ENCODE measurements at regions not wholly inside any gene's neighbourhood (a gene's known extent, or its start where the extent isn't known, plus 50 kb on each side); places are given as distances from the start of the nearest gene placed in this dataset.

DNA sequence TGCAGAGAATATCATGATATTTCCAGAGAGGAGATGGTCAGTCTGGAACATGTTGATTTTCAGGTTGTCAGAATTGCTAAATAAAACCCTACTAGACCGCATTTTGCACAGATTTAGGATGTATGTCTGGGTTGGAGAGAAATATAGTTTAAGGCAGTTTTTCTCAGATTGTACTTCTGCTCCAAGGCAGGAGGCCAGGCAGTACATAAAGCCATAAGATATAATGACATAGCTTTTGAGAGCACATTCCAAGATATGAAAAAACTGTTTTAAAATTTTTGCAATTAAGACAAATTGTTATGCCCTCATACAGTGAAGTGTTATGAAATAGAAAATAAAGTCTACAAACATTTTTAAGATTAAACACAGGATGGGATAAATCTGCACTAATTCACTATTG lies 301.8 kb upstream of the CBLB start:
- Histone ChIP-seq H3K27ac (no peak overlapping the region), H3K4me3 (no peak overlapping the region), H3K4me1 (no peaks in the 10 kb centered on the region), H3K36me3 (no peaks in the 10 kb centered on the region), H3K9me3 (no peaks in the 10 kb centered on the region), H3K27me3 (no peaks in the 10 kb centered on the region)
- intact Hi-C loops (cut with DNase I; ENCODE audit: low total_unique reads), result no loop called here
- DNase-seq, result no peak
- TF ChIP-seq, protein P1, sequence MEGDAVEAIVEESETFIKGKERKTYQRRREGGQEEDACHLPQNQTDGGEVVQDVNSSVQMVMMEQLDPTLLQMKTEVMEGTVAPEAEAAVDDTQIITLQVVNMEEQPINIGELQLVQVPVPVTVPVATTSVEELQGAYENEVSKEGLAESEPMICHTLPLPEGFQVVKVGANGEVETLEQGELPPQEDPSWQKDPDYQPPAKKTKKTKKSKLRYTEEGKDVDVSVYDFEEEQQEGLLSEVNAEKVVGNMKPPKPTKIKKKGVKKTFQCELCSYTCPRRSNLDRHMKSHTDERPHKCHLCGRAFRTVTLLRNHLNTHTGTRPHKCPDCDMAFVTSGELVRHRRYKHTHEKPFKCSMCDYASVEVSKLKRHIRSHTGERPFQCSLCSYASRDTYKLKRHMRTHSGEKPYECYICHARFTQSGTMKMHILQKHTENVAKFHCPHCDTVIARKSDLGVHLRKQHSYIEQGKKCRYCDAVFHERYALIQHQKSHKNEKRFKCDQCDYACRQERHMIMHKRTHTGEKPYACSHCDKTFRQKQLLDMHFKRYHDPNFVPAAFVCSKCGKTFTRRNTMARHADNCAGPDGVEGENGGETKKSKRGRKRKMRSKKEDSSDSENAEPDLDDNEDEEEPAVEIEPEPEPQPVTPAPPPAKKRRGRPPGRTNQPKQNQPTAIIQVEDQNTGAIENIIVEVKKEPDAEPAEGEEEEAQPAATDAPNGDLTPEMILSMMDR (IDR thresholded peaks at IDR 0.05), result no peak
- TF ChIP-seq POLR2A (IDR thresholded peaks at IDR 0.05), result no peak

DNA sequence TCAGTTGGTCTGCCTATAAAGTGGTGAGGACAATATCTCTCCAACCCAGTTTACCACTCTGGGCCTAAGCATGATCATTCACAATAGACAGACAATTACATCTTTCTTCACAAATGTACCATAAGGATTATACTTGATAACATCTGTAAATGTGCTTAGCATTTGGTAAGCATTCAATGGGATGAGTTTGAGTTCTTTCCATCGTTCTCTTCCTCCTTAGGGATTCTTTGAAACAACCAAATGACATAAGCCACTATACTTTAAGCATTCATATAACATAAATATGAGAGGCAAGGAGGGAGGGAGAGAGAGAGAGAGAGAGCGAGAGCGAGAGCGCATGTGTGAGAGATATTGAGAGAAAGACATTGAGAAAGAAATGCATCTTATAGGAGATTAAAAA lies 303.3 kb upstream of the CBLB start:
- intact Hi-C loops (cut with DNase I; ENCODE audit: low total_unique reads), result no loop called here
- Histone ChIP-seq H3K27ac (no peak overlapping the region), H3K27me3 (no peaks in the 10 kb centered on the region), H3K4me3 (no peak overlapping the region), H3K9me3 (no peaks in the 10 kb centered on the region), H3K36me3 (no peaks in the 10 kb centered on the region), H3K4me1 (no peaks in the 10 kb centered on the region)
- TF ChIP-seq, protein P1 (IDR thresholded peaks at IDR 0.05), result no peak
- TF ChIP-seq POLR2A (IDR thresholded peaks at IDR 0.05), result no peak
- no peak for DNase-seq

DNA sequence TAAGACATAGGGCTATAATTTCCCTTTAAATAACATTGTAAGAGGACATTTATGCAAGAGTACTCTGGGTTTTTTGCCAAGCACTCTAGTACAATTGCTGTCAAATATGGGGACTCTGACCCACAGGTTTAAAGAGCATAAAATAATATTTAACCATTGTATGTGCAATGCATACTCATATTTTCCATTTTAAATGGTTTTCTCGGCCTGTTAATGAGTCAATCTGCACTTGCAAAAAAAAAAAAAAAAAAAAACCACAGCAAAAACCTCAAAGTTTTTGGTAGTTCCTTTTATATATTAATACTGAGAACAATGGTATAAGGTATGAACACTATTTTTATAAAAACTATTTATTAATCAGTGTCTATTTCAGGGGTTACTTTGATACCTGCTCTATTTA lies 304.0 kb upstream of the CBLB start:
- DNase-seq, result no peak
- H3K27ac ChIP-seq, result no peak overlapping the region
- no peaks in the 10 kb centered on the region for H3K36me3 ChIP-seq
- TF ChIP-seq, protein P1 (IDR thresholded peaks at IDR 0.05), result no peak
- no peak for TF ChIP-seq POLR2A (IDR thresholded peaks at IDR 0.05)
- no peak overlapping the region for H3K4me3 ChIP-seq
- H3K27me3 ChIP-seq, result no peaks in the 10 kb centered on the region
- H3K4me1 ChIP-seq, result no peaks in the 10 kb centered on the region
- intact Hi-C loops (cut with DNase I; ENCODE audit: low total_unique reads), result no loop called here
- H3K9me3 ChIP-seq, result no peaks in the 10 kb centered on the region

DNA sequence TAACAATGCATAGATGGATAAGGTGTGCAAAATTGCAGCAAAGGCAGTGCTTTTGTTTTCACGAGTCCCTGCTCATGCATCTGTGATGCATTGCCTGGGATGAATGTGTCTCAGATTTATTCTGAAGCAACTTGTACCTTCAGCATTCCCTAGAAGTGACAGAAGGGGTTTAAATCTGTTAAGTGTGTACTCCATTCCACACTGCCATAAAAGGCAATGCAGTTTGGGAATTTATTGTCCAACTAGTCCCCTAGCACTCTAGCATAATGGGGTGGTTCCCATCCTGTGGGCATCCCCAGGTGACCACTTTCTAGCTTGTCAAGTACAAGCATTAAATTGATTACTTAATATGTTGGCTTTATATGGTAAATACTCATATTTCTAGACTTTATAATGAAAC lies 306.5 kb upstream of the CBLB start:
- intact Hi-C loops (cut with DNase I; ENCODE audit: low total_unique reads), result no loop called here
- no peaks in the 10 kb centered on the region for H3K36me3 ChIP-seq
- H3K4me3 ChIP-seq, result no peak overlapping the region
- no peak for DNase-seq
- H3K27me3 ChIP-seq, result no peaks in the 10 kb centered on the region
- no peak overlapping the region for H3K27ac ChIP-seq
- H3K9me3 ChIP-seq, result no peaks in the 10 kb centered on the region
- TF ChIP-seq POLR2A (IDR thresholded peaks at IDR 0.05), result no peak
- TF ChIP-seq, protein P1 (IDR thresholded peaks at IDR 0.05), result no peak
- no peaks in the 10 kb centered on the region for H3K4me1 ChIP-seq

DNA sequence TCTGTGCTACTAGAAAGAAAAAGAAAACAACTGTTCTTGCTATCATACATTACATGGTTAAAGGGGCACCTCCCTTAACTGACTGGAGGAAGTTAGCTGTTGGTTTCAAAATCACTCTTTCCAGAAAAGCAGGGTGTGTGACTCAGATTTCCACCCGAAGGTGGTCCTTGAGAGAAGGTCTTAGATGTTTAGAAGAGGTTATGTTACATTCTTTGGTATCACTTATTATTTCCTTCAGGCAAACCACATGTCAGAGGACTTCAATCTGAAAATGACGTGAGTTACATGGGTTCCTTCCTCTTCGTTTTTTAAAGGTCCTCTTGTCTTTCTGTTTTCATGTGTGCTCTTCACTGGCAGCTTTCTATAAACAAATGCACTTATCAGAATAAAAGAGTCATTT lies 307.9 kb upstream of the CBLB start:
- H3K27me3 ChIP-seq, result no peaks in the 10 kb centered on the region
- DNase-seq, result no peak
- H3K36me3 ChIP-seq, result no peaks in the 10 kb centered on the region
- H3K4me3 ChIP-seq, result no peak overlapping the region
- intact Hi-C loops (cut with DNase I; ENCODE audit: low total_unique reads), result no loop called here
- H3K9me3 ChIP-seq, result no peaks in the 10 kb centered on the region
- no peaks in the 10 kb centered on the region for H3K4me1 ChIP-seq
- no peak overlapping the region for H3K27ac ChIP-seq
- TF ChIP-seq POLR2A (IDR thresholded peaks at IDR 0.05), result no peak

DNA sequence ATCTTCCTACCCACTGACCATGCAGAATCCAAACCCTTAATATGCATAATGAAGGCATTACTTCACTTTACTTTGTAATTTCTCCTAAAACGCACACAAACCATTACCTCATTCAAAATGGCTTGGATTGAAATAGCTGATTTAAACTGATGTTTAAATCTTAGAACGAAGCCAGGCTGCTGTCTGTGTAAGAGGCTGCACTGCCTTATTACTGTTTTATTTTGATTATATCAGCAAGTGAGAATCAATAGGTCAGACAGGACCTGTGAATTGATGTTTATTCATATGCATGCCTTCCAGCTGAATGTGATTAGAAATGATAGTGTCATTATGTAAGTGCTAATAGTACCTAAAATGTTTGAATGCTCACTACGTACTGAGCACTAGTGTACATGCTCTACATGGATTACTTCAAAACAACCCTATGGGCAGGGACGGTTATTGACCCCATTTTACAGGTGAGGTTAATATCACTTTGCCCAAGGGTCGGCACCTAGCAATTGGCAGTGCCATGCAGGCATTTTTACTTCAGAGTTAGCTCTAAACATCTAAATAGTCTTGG lies 314.2 kb upstream of the CBLB start:
- intact Hi-C loops (cut with DNase I; ENCODE audit: low total_unique reads), result no loop called here
- TF ChIP-seq, protein P1 (IDR thresholded peaks at IDR 0.05), result no peak
- TF ChIP-seq POLR2A (IDR thresholded peaks at IDR 0.05), result no peak
- no peaks in the 10 kb centered on the region for H3K9me3 ChIP-seq
- H3K4me3 ChIP-seq, result no peak overlapping the region
- DNase-seq, result no peak
- no peaks in the 10 kb centered on the region for H3K4me1 ChIP-seq
- H3K27ac ChIP-seq, result no peak overlapping the region
- H3K27me3 ChIP-seq, result no peaks in the 10 kb centered on the region
- no peaks in the 10 kb centered on the region for H3K36me3 ChIP-seq

Measured in uterus (tissue), 3 donors.